ENCODE measurements at regions not wholly inside any gene's neighbourhood (a gene's known extent, or its start where the extent isn't known, plus 50 kb on each side); places are given as distances from the start of the nearest gene placed in this dataset.

- Histone ChIP-seq H3F3A (ENCODE audit: insufficient read depth, low read length) (peaks cover 9% of the 10 kb centered on the region; the same call in 1 of the 2 replicates), H3K9me3 (replicated peaks; ENCODE audit: insufficient read depth, low read length) (no peaks in the 10 kb centered on the region), H3K27me3 (replicated peaks; ENCODE audit: insufficient read depth, low read length) (no peaks in the 10 kb centered on the region), H3K9ac (ENCODE audit: low read length) (no peak overlapping the region), H3K4me1 (ENCODE audit: low read length) (no peaks in the 10 kb centered on the region), H3K4me3 (ENCODE audit: low read length) (no peak overlapping the region), H3K79me2 (ENCODE audit: low read length) (peaks cover 28% of the 10 kb centered on the region), H3K27ac (ENCODE audit: low read length) (no peak overlapping the region), H3K4me2 (ENCODE audit: low read depth, low read length) (no peak overlapping the region), H3K36me3 (replicated peaks; ENCODE audit: insufficient read depth, low read length) (no peaks in the 10 kb centered on the region), H4K20me1 (ENCODE audit: insufficient read depth, low read length) (no peaks in the 10 kb centered on the region), H3K9me2 (replicated peaks; ENCODE audit: insufficient read depth, low read length) (no peaks in the 10 kb centered on the region), H2AFZ (ENCODE audit: low read length) (no peak overlapping the region)
- TF ChIP-seq CTCF (IDR thresholded peaks at IDR 0.05; ENCODE audit: low read length) = no peak
- no peak for TF ChIP-seq EZH2 (optimal IDR thresholded peaks at IDR 0.05; ENCODE audit: low read depth, low read length)
- no peak for TF ChIP-seq EZH2phosphoT487 (IDR thresholded peaks at IDR 0.05; ENCODE audit: low read length)
- DNase-seq = no peak
Observed at GRCh38 chr18:34495506-34495905, 214.6 kb upstream of the DTNA start.

- Histone ChIP-seq H3K79me2 (ENCODE audit: low read length) (peaks cover 28% of the 10 kb centered on the region), H3K9me3 (replicated peaks; ENCODE audit: insufficient read depth, low read length) (no peaks in the 10 kb centered on the region), H3K4me1 (ENCODE audit: low read length) (no peaks in the 10 kb centered on the region), H3K9ac (ENCODE audit: low read length) (no peak overlapping the region), H3K27me3 (replicated peaks; ENCODE audit: insufficient read depth, low read length) (no peaks in the 10 kb centered on the region), H3K9me2 (replicated peaks; ENCODE audit: insufficient read depth, low read length) (no peaks in the 10 kb centered on the region), H3K4me3 (ENCODE audit: low read length) (no peak overlapping the region), H2AFZ (ENCODE audit: low read length) (no peak overlapping the region), H3F3A (ENCODE audit: insufficient read depth, low read length) (no peaks in the 10 kb centered on the region), H4K20me1 (ENCODE audit: insufficient read depth, low read length) (no peaks in the 10 kb centered on the region), H3K4me2 (ENCODE audit: low read depth, low read length) (no peak overlapping the region), H3K27ac (ENCODE audit: low read length) (no peak overlapping the region), H3K36me3 (replicated peaks; ENCODE audit: insufficient read depth, low read length) (no peaks in the 10 kb centered on the region)
- no peak for DNase-seq
- TF ChIP-seq EZH2phosphoT487 (IDR thresholded peaks at IDR 0.05; ENCODE audit: low read length) (no peak), CTCF (IDR thresholded peaks at IDR 0.05; ENCODE audit: low read length) (no peak), EZH2 (optimal IDR thresholded peaks at IDR 0.05; ENCODE audit: low read depth, low read length) (no peak)
Observed at GRCh38 chr18:34501553-34501952, 208.5 kb upstream of the DTNA start.

- no peak for DNase-seq
- no peak for TF ChIP-seq EZH2 (optimal IDR thresholded peaks at IDR 0.05; ENCODE audit: low read depth, low read length)
- no peak for TF ChIP-seq EZH2phosphoT487 (IDR thresholded peaks at IDR 0.05; ENCODE audit: low read length)
- TF ChIP-seq CTCF (IDR thresholded peaks at IDR 0.05; ENCODE audit: low read length) = no peak
- no peak overlapping the region for H3K27ac ChIP-seq (ENCODE audit: low read length)
- H3K9ac ChIP-seq (ENCODE audit: low read length) = no peak overlapping the region
- peaks cover 15% of the 10 kb centered on the region for H3K4me1 ChIP-seq (ENCODE audit: low read length)
- no peaks in the 10 kb centered on the region for H3K9me3 ChIP-seq (replicated peaks; ENCODE audit: insufficient read depth, low read length)
- no peaks in the 10 kb centered on the region for H3K27me3 ChIP-seq (replicated peaks; ENCODE audit: insufficient read depth, low read length)
- H3K79me2 ChIP-seq (ENCODE audit: low read length) = peaks cover 16% of the 10 kb centered on the region; the same call in 1 of the 2 replicates
- H2AFZ ChIP-seq (ENCODE audit: low read length) = no peak overlapping the region
- peaks cover 4% of the 10 kb centered on the region; the same call in 1 of the 2 replicates for H3F3A ChIP-seq (ENCODE audit: insufficient read depth, low read length)
- H4K20me1 ChIP-seq (ENCODE audit: insufficient read depth, low read length) = no peaks in the 10 kb centered on the region
- H3K36me3 ChIP-seq (replicated peaks; ENCODE audit: insufficient read depth, low read length) = no peaks in the 10 kb centered on the region
- H3K4me3 ChIP-seq (ENCODE audit: low read length) = no peak overlapping the region
- no peaks in the 10 kb centered on the region for H3K9me2 ChIP-seq (replicated peaks; ENCODE audit: insufficient read depth, low read length)
- H3K4me2 ChIP-seq (ENCODE audit: low read depth, low read length) = no peak overlapping the region
Observed at GRCh38 chr18:34506198-34506597, 203.9 kb upstream of the DTNA start.

All from MM.1S (cell line).